ENCODE measurements at regions not wholly inside any gene's neighbourhood (a gene's known extent, or its start where the extent isn't known, plus 50 kb on each side); places are given as distances from the start of the nearest gene placed in this dataset.

DNA sequence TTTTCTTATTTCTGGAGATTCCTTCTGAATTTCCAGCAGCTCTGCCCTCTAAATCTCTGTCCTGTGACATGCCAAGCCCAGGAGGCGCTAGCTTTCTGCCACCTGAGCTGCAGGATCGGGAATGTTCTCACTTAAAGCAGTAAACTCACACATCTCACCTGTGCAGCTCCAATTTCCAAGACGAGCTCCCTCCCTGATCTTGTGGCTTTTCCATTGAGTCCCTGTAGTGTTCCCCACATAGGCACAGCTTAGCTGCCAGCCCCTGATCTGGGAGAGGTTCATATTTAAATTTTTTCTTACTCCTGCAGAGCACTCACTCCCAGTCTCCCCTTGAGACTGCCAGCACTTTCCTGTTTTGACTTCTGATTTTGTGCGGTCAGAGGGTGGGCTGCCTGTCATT, 479.3 kb downstream of the GLRX3 start:
- ATAC-seq (no peak), DNase-seq (ENCODE audit: low read depth, low spot score) (no peak)
- Histone ChIP-seq H3K9me3 (ENCODE audit: control insufficient read depth, insufficient read depth, low read depth, low read length) (peaks cover 11% of the 10 kb centered on the region), H3K4me1 (ENCODE audit: control insufficient read depth, insufficient read depth, low read length) (no peaks in the 10 kb centered on the region), H3K36me3 (ENCODE audit: control insufficient read depth, insufficient read depth, low read length) (no peaks in the 10 kb centered on the region), H3K27me3 (ENCODE audit: control insufficient read depth, insufficient read depth, low read length) (peaks cover 2% of the 10 kb centered on the region; the same call in 1 of the 2 replicates), H3K27ac (ENCODE audit: low read length) (no peak overlapping the region), H3K4me3 (ENCODE audit: low read depth in 2 of 2, low read length in 2 of 2) (no peak overlapping the region)
- intact Hi-C loops (cut with micrococcal nuclease; ENCODE audit: unreplicated experiment) (no loop called here), in situ Hi-C loops (cut with HindIII; ENCODE audit: low pct_unique_long_range_greater_than_20kb, low sequenced_read_pairs) (no loop called here)
- ChIA-PET CTCF (no interaction called here), POLR2A (no interaction called here)
- TF ChIP-seq POLR2AphosphoS5 (IDR thresholded peaks at IDR 0.05; ENCODE audit: low read depth, low read length) = no peak
- no peak for TF ChIP-seq TCF7L2 (IDR thresholded peaks at IDR 0.05; ENCODE audit: low read depth, low read length)
- no peak for TF ChIP-seq SIN3A (IDR thresholded peaks at IDR 0.05; ENCODE audit: borderline replicate concordance, insufficient read depth, low read depth, low read length)
- TF ChIP-seq, protein P1, sequence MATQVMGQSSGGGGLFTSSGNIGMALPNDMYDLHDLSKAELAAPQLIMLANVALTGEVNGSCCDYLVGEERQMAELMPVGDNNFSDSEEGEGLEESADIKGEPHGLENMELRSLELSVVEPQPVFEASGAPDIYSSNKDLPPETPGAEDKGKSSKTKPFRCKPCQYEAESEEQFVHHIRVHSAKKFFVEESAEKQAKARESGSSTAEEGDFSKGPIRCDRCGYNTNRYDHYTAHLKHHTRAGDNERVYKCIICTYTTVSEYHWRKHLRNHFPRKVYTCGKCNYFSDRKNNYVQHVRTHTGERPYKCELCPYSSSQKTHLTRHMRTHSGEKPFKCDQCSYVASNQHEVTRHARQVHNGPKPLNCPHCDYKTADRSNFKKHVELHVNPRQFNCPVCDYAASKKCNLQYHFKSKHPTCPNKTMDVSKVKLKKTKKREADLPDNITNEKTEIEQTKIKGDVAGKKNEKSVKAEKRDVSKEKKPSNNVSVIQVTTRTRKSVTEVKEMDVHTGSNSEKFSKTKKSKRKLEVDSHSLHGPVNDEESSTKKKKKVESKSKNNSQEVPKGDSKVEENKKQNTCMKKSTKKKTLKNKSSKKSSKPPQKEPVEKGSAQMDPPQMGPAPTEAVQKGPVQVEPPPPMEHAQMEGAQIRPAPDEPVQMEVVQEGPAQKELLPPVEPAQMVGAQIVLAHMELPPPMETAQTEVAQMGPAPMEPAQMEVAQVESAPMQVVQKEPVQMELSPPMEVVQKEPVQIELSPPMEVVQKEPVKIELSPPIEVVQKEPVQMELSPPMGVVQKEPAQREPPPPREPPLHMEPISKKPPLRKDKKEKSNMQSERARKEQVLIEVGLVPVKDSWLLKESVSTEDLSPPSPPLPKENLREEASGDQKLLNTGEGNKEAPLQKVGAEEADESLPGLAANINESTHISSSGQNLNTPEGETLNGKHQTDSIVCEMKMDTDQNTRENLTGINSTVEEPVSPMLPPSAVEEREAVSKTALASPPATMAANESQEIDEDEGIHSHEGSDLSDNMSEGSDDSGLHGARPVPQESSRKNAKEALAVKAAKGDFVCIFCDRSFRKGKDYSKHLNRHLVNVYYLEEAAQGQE (IDR thresholded peaks at IDR 0.05; ENCODE audit: insufficient read depth in 1 of 2, low read depth in 2 of 2, low read length in 1 of 2) = no peak
- TF ChIP-seq, protein P2, sequence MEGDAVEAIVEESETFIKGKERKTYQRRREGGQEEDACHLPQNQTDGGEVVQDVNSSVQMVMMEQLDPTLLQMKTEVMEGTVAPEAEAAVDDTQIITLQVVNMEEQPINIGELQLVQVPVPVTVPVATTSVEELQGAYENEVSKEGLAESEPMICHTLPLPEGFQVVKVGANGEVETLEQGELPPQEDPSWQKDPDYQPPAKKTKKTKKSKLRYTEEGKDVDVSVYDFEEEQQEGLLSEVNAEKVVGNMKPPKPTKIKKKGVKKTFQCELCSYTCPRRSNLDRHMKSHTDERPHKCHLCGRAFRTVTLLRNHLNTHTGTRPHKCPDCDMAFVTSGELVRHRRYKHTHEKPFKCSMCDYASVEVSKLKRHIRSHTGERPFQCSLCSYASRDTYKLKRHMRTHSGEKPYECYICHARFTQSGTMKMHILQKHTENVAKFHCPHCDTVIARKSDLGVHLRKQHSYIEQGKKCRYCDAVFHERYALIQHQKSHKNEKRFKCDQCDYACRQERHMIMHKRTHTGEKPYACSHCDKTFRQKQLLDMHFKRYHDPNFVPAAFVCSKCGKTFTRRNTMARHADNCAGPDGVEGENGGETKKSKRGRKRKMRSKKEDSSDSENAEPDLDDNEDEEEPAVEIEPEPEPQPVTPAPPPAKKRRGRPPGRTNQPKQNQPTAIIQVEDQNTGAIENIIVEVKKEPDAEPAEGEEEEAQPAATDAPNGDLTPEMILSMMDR (IDR thresholded peaks at IDR 0.05) = no peak
- no TSS peak for BruUV-seq (replicated peaks)

DNA sequence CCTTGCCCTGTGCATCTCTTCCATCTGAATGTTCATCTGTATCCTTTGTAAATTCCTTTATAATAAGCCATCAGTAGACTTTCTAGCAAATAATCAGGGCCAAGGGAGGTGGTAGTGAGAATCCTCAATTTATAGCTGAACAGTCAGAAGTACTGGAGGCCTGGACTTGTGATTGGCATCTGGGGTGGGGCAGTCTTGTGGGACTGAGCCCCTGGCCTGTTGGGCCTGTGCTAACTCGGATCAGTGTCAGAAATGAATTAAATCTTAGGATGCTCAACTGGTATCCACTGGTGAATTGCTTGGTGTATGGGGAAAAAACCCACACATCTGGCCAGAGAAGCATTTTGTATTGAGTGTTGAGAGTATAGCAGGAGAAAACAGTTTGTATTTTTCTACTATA, 481.8 kb downstream of the GLRX3 start:
- ChIA-PET CTCF (no interaction called here), POLR2A (no interaction called here)
- no TSS peak for BruUV-seq (replicated peaks)
- TF ChIP-seq, protein P2 (IDR thresholded peaks at IDR 0.05) = no peak
- TF ChIP-seq SIN3A (IDR thresholded peaks at IDR 0.05; ENCODE audit: borderline replicate concordance, insufficient read depth, low read depth, low read length) (no peak), POLR2AphosphoS5 (IDR thresholded peaks at IDR 0.05; ENCODE audit: low read depth, low read length) (no peak), TCF7L2 (IDR thresholded peaks at IDR 0.05; ENCODE audit: low read depth, low read length) (no peak)
- TF ChIP-seq, protein P1 (IDR thresholded peaks at IDR 0.05; ENCODE audit: insufficient read depth in 1 of 2, low read depth in 2 of 2, low read length in 1 of 2) = no peak
- H3K9me3 ChIP-seq (ENCODE audit: control insufficient read depth, insufficient read depth, low read depth, low read length) = peaks cover 6% of the 10 kb centered on the region
- H3K4me1 ChIP-seq (ENCODE audit: control insufficient read depth, insufficient read depth, low read length) = no peaks in the 10 kb centered on the region
- no peak overlapping the region for H3K27ac ChIP-seq (ENCODE audit: low read length)
- peaks cover 2% of the 10 kb centered on the region; the same call in 1 of the 2 replicates for H3K27me3 ChIP-seq (ENCODE audit: control insufficient read depth, insufficient read depth, low read length)
- no peak overlapping the region for H3K4me3 ChIP-seq (ENCODE audit: low read depth in 2 of 2, low read length in 2 of 2)
- intact Hi-C loops (cut with micrococcal nuclease; ENCODE audit: unreplicated experiment) = no loop called here
- H3K36me3 ChIP-seq (ENCODE audit: control insufficient read depth, insufficient read depth, low read length) = no peaks in the 10 kb centered on the region
- no peak for DNase-seq (ENCODE audit: low read depth, low spot score)
- no peak for ATAC-seq
- in situ Hi-C loops (cut with HindIII; ENCODE audit: low pct_unique_long_range_greater_than_20kb, low sequenced_read_pairs) = no loop called here
